Mammary epithelial cell (primary cell): ENCODE measurements at regions not wholly inside any gene's neighbourhood (a gene's known extent, or its start where the extent isn't known, plus 50 kb on each side); places are given as distances from the start of the nearest gene placed in this dataset.

Source experiments
- EZH2 ChIP-seq: IDR thresholded peaks from 2 replicates; pipeline ENCODE4 v1.6.1; 2012; ENCODE audit warnings: low read length, inconsistent platforms, borderline replicate concordance
- TF ChIP-seq, protein P1 (sequence below), 2 donors: IDR thresholded peaks in 1 of 2; conservative IDR thresholded peaks in 1 of 2; 2 replicates each; pipeline ENCODE4 v1.5.1; 2011 to 2012; ENCODE audit warnings: inconsistent platforms in 2 of 2, low read length in 2 of 2, mild to moderate bottlenecking in 2 of 2, control low read depth in 1 of 2, low read depth in 1 of 2; ENCODE audit not compliant: insufficient read depth in 1 of 2; ENCODE audit errors: extremely low read depth in 1 of 2

DNA sequence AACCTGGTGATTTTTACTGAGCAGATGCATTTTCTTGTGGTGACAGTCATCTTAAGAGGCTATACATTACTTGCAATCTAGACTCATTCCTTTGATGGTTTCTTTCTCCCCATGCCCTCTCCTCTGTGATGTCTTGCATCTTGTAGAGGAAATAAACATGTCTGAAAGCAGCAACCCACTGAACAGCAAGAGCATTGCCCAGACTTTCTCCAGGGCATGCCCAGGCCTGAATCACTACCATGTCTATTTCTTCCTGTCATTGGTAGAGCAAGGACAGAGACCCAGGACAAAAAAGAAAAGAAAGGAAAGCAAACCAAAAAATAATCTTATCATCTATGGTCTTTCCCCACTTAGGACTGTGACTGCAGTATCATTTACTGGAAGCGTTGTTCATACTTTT is 326.1 kb downstream of the HNRNPD start:
- TF ChIP-seq, protein P1, sequence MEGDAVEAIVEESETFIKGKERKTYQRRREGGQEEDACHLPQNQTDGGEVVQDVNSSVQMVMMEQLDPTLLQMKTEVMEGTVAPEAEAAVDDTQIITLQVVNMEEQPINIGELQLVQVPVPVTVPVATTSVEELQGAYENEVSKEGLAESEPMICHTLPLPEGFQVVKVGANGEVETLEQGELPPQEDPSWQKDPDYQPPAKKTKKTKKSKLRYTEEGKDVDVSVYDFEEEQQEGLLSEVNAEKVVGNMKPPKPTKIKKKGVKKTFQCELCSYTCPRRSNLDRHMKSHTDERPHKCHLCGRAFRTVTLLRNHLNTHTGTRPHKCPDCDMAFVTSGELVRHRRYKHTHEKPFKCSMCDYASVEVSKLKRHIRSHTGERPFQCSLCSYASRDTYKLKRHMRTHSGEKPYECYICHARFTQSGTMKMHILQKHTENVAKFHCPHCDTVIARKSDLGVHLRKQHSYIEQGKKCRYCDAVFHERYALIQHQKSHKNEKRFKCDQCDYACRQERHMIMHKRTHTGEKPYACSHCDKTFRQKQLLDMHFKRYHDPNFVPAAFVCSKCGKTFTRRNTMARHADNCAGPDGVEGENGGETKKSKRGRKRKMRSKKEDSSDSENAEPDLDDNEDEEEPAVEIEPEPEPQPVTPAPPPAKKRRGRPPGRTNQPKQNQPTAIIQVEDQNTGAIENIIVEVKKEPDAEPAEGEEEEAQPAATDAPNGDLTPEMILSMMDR (conservative IDR thresholded peaks at IDR 0.05 in 1 of 2, IDR thresholded peaks at IDR 0.05 in 1 of 2; ENCODE audit: extremely low read depth in 1 of 2, insufficient read depth in 1 of 2, low read depth in 1 of 2, low read length in 2 of 2): no peak
- TF ChIP-seq EZH2: no peak
